K562 (cell line): ENCODE measurements at regions not wholly inside any gene's neighbourhood (a gene's known extent, or its start where the extent isn't known, plus 50 kb on each side); places are given as distances from the start of the nearest gene placed in this dataset.

Experiments
- ATAC-seq: fragments of 200-7000 bp; cut with Tn5 transposase; 3 replicates; pipeline ENCODE4 v1.9.1; 2020; ENCODE audit warnings: moderate library complexity
- BruUV-seq: library from RNA; stranded (reverse); fragments of 400-500 nt; replicated peaks from 2 replicates; lab custom pipeline; 2021; lab: Mats Ljungman, UMichigan
- CTCF ChIA-PET: fragments of 300-600 bp; formaldehyde crosslinking; extraction: SDS; loops from one replicate; lab custom pipeline; 2021; ENCODE audit warnings: low intra/inter-chr PET ratio; lab: Yijun Ruan, JAX
- POLR2A ChIA-PET: fragments of 300-600, 350-650 bp; sonication (Branson Sonifier 250); formaldehyde crosslinking; extraction: SDS; loops from one replicate; lab custom pipeline; 2021; ENCODE audit warnings: antibody characterized with exemption, inconsistent platforms; lab: Yijun Ruan, JAX
- DNase-seq, 4 experiments: peaks; one replicate each; pipeline versions ENCODE4 v3.0.0 to v3.0.0-alpha.2; 2011 to 2018; ENCODE audit warnings: low spot score in 3 of 4, mixed read lengths in 3 of 4; ENCODE audit errors: extremely low read depth in 1 of 4
- FAIRE-seq: peaks from 2 replicates; lab custom pipeline; 2011; peaks lifted over from hg19 to GRCh38; lab: Jason Lieb, UNC
- H2AFZ ChIP-seq: 2 replicates; pipeline ENCODE4 v1.6.0; 2011; ENCODE audit warnings: low read depth, low read length, control low read depth, inconsistent platforms
- H3K27ac ChIP-seq: fragments of 200-600 bp; 3 replicates; pipeline ENCODE4 v1.8.0; 2011; ENCODE audit warnings: low read depth, mild to moderate bottlenecking, control low read depth, inconsistent platforms, low read length, moderate library complexity, mixed read lengths; ENCODE audit errors: extremely low read depth
- H3K27me3 ChIP-seq, 2 experiments: fragments of 300-600 bp in 1 of 2; 2 replicates in 1 of 2; 3 replicates in 1 of 2; pipeline versions ENCODE4 v1.6.0 to v1.8.0; 2011; ENCODE audit warnings: inconsistent platforms in 2 of 2, low read length in 2 of 2, mild to moderate bottlenecking in 1 of 2, mixed read lengths in 1 of 2, moderate library complexity in 1 of 2; ENCODE audit not compliant: control insufficient read depth in 2 of 2, insufficient read depth in 2 of 2
- H3K36me3 ChIP-seq: fragments of 300-600 bp; 3 replicates; pipeline ENCODE4 v1.8.0; 2011; ENCODE audit warnings: mild to moderate bottlenecking, low read length, inconsistent platforms; ENCODE audit not compliant: control insufficient read depth, insufficient read depth
- H3K4me1 ChIP-seq, 2 experiments: fragments of 200-600 bp in 1 of 2; replicated peaks in 1 of 2; 2 replicates in 1 of 2; 3 replicates in 1 of 2; pipeline versions ENCODE4 v1.5.1 to v1.8.0; 2011; ENCODE audit warnings: inconsistent platforms in 2 of 2, low read length in 2 of 2, mild to moderate bottlenecking in 1 of 2, mixed read lengths in 1 of 2, moderate library complexity in 1 of 2; ENCODE audit not compliant: control insufficient read depth in 2 of 2, insufficient read depth in 2 of 2
- H3K4me2 ChIP-seq: 2 replicates; pipeline ENCODE4 v1.6.1; 2011; ENCODE audit warnings: low read length, control low read depth, inconsistent platforms, mixed read lengths; ENCODE audit not compliant: insufficient read depth
- H3K4me3 ChIP-seq: fragments of 200-600 bp; sonication (generic), shearing (Covaris generic); 2 replicates; pipeline ENCODE4 v1.5.1; 2016; ENCODE audit warnings: control low read depth, inconsistent platforms
- H3K79me2 ChIP-seq: fragments of 200-600 bp; 3 replicates; pipeline ENCODE4 v1.8.0; 2011; ENCODE audit warnings: low read length, inconsistent platforms; ENCODE audit not compliant: control insufficient read depth, insufficient read depth
- H3K9ac ChIP-seq, 2 experiments: 2 replicates each; pipeline versions ENCODE4 v1.6.0 to v1.6.1; 2011; ENCODE audit warnings: low read depth in 2 of 2, low read length in 2 of 2, control low read depth in 1 of 2, inconsistent platforms in 1 of 2, mild to moderate bottlenecking in 1 of 2, mixed read lengths in 1 of 2; ENCODE audit not compliant: insufficient read depth in 1 of 2
- H3K9me1 ChIP-seq: one replicate; pipeline ENCODE4 v1.6.0; 2011; ENCODE audit warnings: inconsistent platforms, mild to moderate bottlenecking, low read length, moderate library complexity; ENCODE audit not compliant: control insufficient read depth, insufficient read depth
- H3K9me3 ChIP-seq: replicated peaks from 2 replicates; pipeline ENCODE4 v1.5.1; 2011; ENCODE audit warnings: low read depth, low read length, inconsistent platforms; ENCODE audit not compliant: control insufficient read depth, insufficient read depth
- H4K20me1 ChIP-seq: replicated peaks from 2 replicates; pipeline ENCODE4 v1.6.1; 2011; ENCODE audit warnings: low read length, inconsistent platforms, mixed read lengths; ENCODE audit not compliant: control insufficient read depth, insufficient read depth
- DPF2 ChIP-seq: fragments of 450-650 bp; IDR thresholded peaks from 2 replicates; pipeline ENCODE4 v1.6.1; 2016
- FUS ChIP-seq: fragments of 200-400 bp; formaldehyde crosslinking; optimal IDR thresholded peaks from 2 replicates; pipeline ENCODE3; 2017; ENCODE audit warnings: low read depth, low read length
- KLF6 ChIP-seq: fragments of 250-450 bp; sonication (Bioruptor Pico); IDR thresholded peaks from 2 replicates; pipeline ENCODE4 v1.4.0; 2020; ENCODE audit warnings: mild to moderate bottlenecking, moderate library complexity, borderline replicate concordance
- TCF7L2 ChIP-seq: fragments of 150-350 bp; IDR thresholded peaks from 2 replicates; pipeline ENCODE4 v1.6.1; 2016; ENCODE audit warnings: low read depth, mild to moderate bottlenecking, low read length, moderate library complexity
- ZNF143 ChIP-seq: sonication (generic); formaldehyde crosslinking; IDR thresholded peaks from 2 replicates; pipeline ENCODE4 v1.9.0; 2022; ENCODE audit warnings: mild to moderate bottlenecking, missing genetic modification reagents
- ZNF507 ChIP-seq: conservative IDR thresholded peaks from 2 replicates; pipeline ENCODE4 v1.6.1; 2017; ENCODE audit warnings: missing genetic modification characterization, missing compliant biosample characterization
- WGBS: fragments of 100-300 bp; shearing (Covaris generic); methylation state at CpG from one replicate; pipeline ENCODE4 v1.1.6; 2016; ENCODE audit warnings: low coverage, mixed read lengths; ENCODE audit not compliant: insufficient coverage; ENCODE audit errors: missing lambda C conversion rate; 5-methylcytosine and 5-hydroxymethylcytosine counted together
- in situ Hi-C: fragments of 300-500 bp; cut with MboI; formaldehyde crosslinking; loops from 4 replicates; pipeline ENCODE4 v1.15.0; 2018; ENCODE audit warnings: inconsistent platforms, mixed read lengths
- intact Hi-C: fragments of 100-400 bp; cut with micrococcal nuclease; formaldehyde crosslinking; loops from 2 replicates; pipeline ENCODE4 v1.14.2; 2022
- TF ChIP-seq, protein P1 (sequence below): sonication (generic); formaldehyde crosslinking; IDR thresholded peaks from 2 replicates; pipeline ENCODE4 v1.8.0; 2022; ENCODE audit warnings: mild to moderate bottlenecking, missing genetic modification reagents
- TF ChIP-seq, protein P2 (sequence below): sonication (generic); formaldehyde crosslinking; IDR thresholded peaks from 2 replicates; pipeline ENCODE4 v1.8.1; 2023; ENCODE audit warnings: mild to moderate bottlenecking, missing genetic modification reagents, moderate library complexity

DNA sequence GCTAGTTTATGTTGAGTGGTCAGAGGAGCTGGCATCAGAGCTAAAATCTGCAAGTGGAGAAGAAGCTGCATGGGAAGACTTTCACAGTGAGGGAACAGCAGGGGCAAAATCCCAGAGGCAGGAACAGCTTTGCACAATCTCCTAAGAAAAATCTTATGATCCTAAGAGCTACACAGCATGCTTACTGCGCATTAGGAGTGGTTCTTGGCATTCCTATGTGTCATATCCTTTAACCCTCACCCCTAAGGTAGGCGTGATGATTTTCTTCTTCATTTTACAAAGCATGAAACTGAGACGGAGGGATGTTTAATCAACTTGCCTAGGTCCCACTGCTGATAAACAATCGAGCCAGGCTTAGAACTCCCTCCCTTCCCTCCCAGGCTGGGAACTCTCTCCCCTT lies 313.6 kb upstream of the SULF2 start:
- Histone ChIP-seq H3K4me3 (no peak overlapping the region), H3K27ac (no peak overlapping the region), H3K4me1 (no peaks in the 10 kb centered on the region; a peak in 1 of 5 replicates), H3K9me1 (no peaks in the 10 kb centered on the region), H3K9me3 (no peaks in the 10 kb centered on the region), H3K4me2 (no peak overlapping the region), H3K27me3 (no peaks in the 10 kb centered on the region; a peak in 1 of 5 replicates), H3K9ac (no peak overlapping the region), H3K79me2 (no peaks in the 10 kb centered on the region), H3K36me3 (no peaks in the 10 kb centered on the region), H4K20me1 (no peaks in the 10 kb centered on the region; the same call in 1 of the 2 replicates), H2AFZ (no peak overlapping the region)
- in situ Hi-C loops: no loop called here
- ATAC-seq: no peak
- intact Hi-C loops: no loop called here
- TF ChIP-seq, protein P1, sequence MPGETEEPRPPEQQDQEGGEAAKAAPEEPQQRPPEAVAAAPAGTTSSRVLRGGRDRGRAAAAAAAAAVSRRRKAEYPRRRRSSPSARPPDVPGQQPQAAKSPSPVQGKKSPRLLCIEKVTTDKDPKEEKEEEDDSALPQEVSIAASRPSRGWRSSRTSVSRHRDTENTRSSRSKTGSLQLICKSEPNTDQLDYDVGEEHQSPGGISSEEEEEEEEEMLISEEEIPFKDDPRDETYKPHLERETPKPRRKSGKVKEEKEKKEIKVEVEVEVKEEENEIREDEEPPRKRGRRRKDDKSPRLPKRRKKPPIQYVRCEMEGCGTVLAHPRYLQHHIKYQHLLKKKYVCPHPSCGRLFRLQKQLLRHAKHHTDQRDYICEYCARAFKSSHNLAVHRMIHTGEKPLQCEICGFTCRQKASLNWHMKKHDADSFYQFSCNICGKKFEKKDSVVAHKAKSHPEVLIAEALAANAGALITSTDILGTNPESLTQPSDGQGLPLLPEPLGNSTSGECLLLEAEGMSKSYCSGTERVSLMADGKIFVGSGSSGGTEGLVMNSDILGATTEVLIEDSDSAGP (CRISPR knock-in tag): no peak
- TF ChIP-seq ZNF507 (tag) (no peak), KLF6 (no peak), DPF2 (no peak), FUS (no peak), TCF7L2 (no peak), ZNF143 (CRISPR knock-in tag) (no peak)
- TF ChIP-seq, protein P2, sequence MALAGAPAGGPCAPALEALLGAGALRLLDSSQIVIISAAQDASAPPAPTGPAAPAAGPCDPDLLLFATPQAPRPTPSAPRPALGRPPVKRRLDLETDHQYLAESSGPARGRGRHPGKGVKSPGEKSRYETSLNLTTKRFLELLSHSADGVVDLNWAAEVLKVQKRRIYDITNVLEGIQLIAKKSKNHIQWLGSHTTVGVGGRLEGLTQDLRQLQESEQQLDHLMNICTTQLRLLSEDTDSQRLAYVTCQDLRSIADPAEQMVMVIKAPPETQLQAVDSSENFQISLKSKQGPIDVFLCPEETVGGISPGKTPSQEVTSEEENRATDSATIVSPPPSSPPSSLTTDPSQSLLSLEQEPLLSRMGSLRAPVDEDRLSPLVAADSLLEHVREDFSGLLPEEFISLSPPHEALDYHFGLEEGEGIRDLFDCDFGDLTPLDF (CRISPR knock-in tag): no peak
- FAIRE-seq: no peak
- 0% methylated on average over 4 of the region's 4 CpGs for WGBS
- ChIA-PET POLR2A (no interaction called here), CTCF (no interaction called here)
- DNase-seq: no peak
- no TSS peak for BruUV-seq
